ENCODE measurements at regions not wholly inside any gene's neighbourhood (a gene's known extent, or its start where the extent isn't known, plus 50 kb on each side); places are given as distances from the start of the nearest gene placed in this dataset.

DNA sequence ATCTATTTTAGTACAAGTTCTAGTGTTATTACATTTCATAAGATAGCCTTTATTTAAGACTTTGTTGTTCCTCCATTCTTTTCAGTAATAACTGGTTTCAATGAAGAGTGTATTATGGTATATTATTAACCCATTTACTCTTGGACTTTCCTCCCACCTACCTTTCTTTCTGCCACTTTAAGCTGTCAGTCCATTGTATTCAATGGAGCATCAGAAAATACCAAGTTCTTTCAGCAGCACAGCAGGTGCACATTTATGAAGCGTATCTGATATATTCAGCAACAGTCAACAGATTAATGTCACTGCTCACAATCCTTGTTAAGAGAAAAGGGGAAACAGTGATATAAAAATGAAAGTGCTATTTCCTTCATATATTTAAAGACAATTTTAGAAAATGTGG is 660.9 kb downstream of the C12orf50 start:
- TF ChIP-seq, protein P1, sequence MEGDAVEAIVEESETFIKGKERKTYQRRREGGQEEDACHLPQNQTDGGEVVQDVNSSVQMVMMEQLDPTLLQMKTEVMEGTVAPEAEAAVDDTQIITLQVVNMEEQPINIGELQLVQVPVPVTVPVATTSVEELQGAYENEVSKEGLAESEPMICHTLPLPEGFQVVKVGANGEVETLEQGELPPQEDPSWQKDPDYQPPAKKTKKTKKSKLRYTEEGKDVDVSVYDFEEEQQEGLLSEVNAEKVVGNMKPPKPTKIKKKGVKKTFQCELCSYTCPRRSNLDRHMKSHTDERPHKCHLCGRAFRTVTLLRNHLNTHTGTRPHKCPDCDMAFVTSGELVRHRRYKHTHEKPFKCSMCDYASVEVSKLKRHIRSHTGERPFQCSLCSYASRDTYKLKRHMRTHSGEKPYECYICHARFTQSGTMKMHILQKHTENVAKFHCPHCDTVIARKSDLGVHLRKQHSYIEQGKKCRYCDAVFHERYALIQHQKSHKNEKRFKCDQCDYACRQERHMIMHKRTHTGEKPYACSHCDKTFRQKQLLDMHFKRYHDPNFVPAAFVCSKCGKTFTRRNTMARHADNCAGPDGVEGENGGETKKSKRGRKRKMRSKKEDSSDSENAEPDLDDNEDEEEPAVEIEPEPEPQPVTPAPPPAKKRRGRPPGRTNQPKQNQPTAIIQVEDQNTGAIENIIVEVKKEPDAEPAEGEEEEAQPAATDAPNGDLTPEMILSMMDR (IDR thresholded peaks at IDR 0.05; ENCODE audit: low read depth, low read length, missing control alignments): no peak
- no peak for DNase-seq (ENCODE audit: extremely low read depth, low read depth)
- no peak overlapping the region for H3K4me3 ChIP-seq (replicated peaks; ENCODE audit: low read depth, low read length)

DNA sequence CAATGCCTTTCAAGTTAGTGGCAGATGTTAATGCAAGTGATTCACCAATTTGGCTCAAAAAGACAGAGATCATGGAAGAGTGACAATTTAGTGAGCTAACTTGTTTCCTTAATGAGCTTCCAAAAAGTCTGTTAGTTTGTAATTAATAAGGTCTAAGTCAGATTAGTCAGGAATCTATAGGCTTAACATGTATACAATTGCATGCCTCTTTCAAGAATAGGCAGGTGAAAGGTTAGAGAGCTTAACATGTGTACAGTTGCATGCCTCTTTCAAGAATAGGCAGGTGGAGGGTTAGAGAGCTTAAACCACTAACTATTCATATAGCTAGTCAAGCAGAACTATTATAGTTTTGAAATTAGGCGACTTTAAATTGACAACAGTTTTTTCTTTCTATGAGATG is 663.8 kb downstream of the C12orf50 start:
- TF ChIP-seq, protein P1 (IDR thresholded peaks at IDR 0.05; ENCODE audit: low read depth, low read length, missing control alignments): no peak
- no peak overlapping the region for H3K4me3 ChIP-seq (replicated peaks; ENCODE audit: low read depth, low read length)
- DNase-seq (ENCODE audit: extremely low read depth, low read depth): no peak

DNA sequence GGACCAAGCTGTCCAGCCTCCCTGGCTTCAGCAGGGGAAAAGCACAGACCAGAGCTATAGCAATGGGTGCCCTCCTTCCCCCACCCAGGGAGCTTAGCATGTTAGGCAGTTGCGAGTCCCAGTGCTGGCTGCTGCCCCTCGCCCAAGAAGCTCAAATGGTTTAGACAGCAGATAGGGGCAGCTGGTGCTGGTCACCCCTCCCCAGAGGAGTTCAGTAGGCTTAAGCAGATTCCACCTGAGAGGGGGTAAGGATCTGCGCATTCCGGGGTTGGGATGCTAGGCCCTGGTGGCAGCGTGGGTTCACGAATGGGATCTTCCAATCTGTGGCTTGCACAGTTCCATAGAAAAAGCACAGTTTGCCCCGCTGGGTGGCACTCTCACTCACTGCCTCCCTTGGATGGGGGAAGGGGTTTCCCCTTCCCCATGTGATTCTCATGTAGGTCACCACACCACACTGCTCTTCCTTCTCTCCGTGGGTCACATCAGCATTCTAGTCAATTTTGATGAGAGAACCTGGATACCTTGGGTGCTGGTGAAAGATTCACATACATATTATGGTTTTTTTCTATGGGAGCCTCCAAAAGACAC is 665.6 kb downstream of the C12orf50 start:
- TF ChIP-seq, protein P1 (IDR thresholded peaks at IDR 0.05; ENCODE audit: low read depth, low read length, missing control alignments): no peak
- no peak overlapping the region for H3K4me3 ChIP-seq (replicated peaks; ENCODE audit: low read depth, low read length)
- DNase-seq (ENCODE audit: extremely low read depth, low read depth): no peak

DNA sequence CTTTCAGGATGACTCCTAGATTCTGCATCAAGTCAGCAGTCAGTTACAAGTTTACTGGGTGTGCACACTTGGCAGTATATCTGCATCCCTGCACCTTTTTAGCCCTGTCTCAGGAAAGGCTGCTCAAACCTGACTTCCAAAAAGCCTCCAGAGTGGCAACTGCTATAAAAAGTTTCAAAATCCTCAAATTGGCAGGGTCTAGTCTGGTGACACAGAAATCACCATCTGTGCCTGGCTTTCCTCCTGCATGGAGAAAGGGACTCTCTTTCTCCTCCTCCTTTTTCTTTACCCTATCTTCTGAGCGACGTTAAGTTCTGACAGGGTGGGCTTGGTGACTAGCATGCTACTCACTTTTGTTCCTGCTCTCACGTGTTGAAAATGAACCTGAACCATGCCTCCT is 679.5 kb downstream of the C12orf50 start:
- TF ChIP-seq, protein P1 (IDR thresholded peaks at IDR 0.05; ENCODE audit: low read depth, low read length, missing control alignments): no peak
- H3K4me3 ChIP-seq (replicated peaks; ENCODE audit: low read depth, low read length): no peak overlapping the region
- no peak for DNase-seq (ENCODE audit: extremely low read depth, low read depth)

DNA sequence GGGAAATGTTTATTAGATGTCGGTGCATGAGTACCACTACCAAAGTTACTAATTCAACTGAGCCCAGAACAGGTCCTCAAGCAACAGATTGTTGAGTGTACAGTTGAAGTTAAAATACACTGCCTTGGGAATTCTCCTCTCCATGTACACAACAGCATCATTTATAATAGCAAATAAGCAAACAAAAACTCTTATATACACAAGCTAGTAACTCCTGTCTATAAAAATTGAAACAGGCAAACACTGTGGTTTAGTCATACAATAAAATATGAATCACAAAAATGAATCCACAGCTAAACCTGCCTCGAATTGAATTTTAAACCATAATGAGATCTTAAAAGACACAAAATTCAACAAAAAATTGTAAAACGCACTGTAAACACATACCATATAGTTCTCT is 681.1 kb downstream of the C12orf50 start:
- DNase-seq (ENCODE audit: extremely low read depth, low read depth): no peak
- no peak overlapping the region for H3K4me3 ChIP-seq (replicated peaks; ENCODE audit: low read depth, low read length)
- TF ChIP-seq, protein P1 (IDR thresholded peaks at IDR 0.05; ENCODE audit: low read depth, low read length, missing control alignments): no peak

DNA sequence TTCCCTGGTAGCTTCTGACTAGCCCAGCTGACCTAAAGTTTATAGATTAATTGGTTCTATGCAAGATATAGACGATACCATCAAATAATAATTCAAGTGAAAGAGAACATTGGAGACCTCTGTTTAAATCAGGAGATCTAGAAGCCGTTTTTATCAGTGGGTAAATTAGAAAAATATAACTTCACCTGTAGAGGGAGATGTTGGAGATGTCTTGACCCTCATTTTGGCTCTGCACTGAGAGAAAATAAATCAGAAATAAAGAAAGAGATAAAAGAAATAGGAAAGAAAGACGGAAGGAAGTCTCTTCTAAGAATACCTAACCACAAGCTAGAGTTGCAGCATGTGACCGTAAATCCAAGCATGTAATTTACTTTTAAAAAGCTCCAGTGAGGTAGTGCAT is 684.5 kb downstream of the C12orf50 start:
- H3K4me3 ChIP-seq (replicated peaks; ENCODE audit: low read depth, low read length): no peak overlapping the region
- TF ChIP-seq, protein P1 (IDR thresholded peaks at IDR 0.05; ENCODE audit: low read depth, low read length, missing control alignments): no peak
- no peak for DNase-seq (ENCODE audit: extremely low read depth, low read depth)

DNA sequence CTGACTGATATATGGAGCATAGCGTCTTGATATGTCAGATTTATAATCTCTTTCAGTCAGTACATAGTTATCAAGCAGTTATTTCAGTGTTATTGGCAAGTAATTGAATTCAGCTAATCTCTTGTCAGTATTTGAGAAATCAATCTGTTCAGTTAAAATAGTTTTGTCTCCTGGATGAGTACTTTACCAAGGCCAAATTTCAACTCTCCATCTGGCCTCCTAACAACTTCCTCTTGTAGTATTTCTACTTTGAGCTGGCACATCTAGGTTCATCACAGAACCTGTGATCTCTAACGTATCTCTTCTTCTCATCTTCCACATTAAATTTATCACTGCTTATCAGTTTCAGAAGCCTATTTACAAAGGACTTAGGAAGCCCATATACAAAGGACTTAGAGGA is 690.5 kb downstream of the C12orf50 start:
- no peak overlapping the region for H3K4me3 ChIP-seq (replicated peaks; ENCODE audit: low read depth, low read length)

More for the DNA sequence above, 690.5 kb downstream of the C12orf50 start:
- no peak for DNase-seq (ENCODE audit: extremely low read depth, low read depth)
- TF ChIP-seq, protein P1 (IDR thresholded peaks at IDR 0.05; ENCODE audit: low read depth, low read length, missing control alignments): no peak

Measured in HFF-Myc (cell line).